K562 (cell line): ENCODE measurements at regions not wholly inside any gene's neighbourhood (a gene's known extent, or its start where the extent isn't known, plus 50 kb on each side); places are given as distances from the start of the nearest gene placed in this dataset.
A peak's percentile ranks its signal among the peaks of the same experiment; 100 is the strongest.

Experiments used
- ATAC-seq: fragments of 200-7000 bp; cut with Tn5 transposase; 3 replicates; pipeline ENCODE4 v1.9.1; 2020; ENCODE audit warnings: moderate library complexity
- BruUV-seq: library from RNA; stranded (reverse); fragments of 400-500 nt; replicated peaks from 2 replicates; lab custom pipeline; 2021; lab: Mats Ljungman, UMichigan
- CTCF ChIA-PET: fragments of 300-600 bp; formaldehyde crosslinking; extraction: SDS; loops from one replicate; lab custom pipeline; 2021; ENCODE audit warnings: low intra/inter-chr PET ratio; lab: Yijun Ruan, JAX
- POLR2A ChIA-PET: fragments of 300-600, 350-650 bp; sonication (Branson Sonifier 250); formaldehyde crosslinking; extraction: SDS; loops from one replicate; lab custom pipeline; 2021; ENCODE audit warnings: antibody characterized with exemption, inconsistent platforms; lab: Yijun Ruan, JAX
- DNase-seq, 4 experiments: peaks; one replicate each; pipeline versions ENCODE4 v3.0.0 to v3.0.0-alpha.2; 2011 to 2018; ENCODE audit warnings: low spot score in 3 of 4, mixed read lengths in 3 of 4; ENCODE audit errors: extremely low read depth in 1 of 4
- FAIRE-seq: peaks from 2 replicates; lab custom pipeline; 2011; peaks lifted over from hg19 to GRCh38; lab: Jason Lieb, UNC
- H2AFZ ChIP-seq: 2 replicates; pipeline ENCODE4 v1.6.0; 2011; ENCODE audit warnings: low read depth, low read length, control low read depth, inconsistent platforms
- H3K27ac ChIP-seq: fragments of 200-600 bp; 3 replicates; pipeline ENCODE4 v1.8.0; 2011; ENCODE audit warnings: low read depth, mild to moderate bottlenecking, control low read depth, inconsistent platforms, low read length, moderate library complexity, mixed read lengths; ENCODE audit errors: extremely low read depth
- H3K27me3 ChIP-seq, 2 experiments: fragments of 300-600 bp in 1 of 2; 2 replicates in 1 of 2; 3 replicates in 1 of 2; pipeline versions ENCODE4 v1.6.0 to v1.8.0; 2011; ENCODE audit warnings: inconsistent platforms in 2 of 2, low read length in 2 of 2, mild to moderate bottlenecking in 1 of 2, mixed read lengths in 1 of 2, moderate library complexity in 1 of 2; ENCODE audit not compliant: control insufficient read depth in 2 of 2, insufficient read depth in 2 of 2
- H3K36me3 ChIP-seq: fragments of 300-600 bp; 3 replicates; pipeline ENCODE4 v1.8.0; 2011; ENCODE audit warnings: mild to moderate bottlenecking, low read length, inconsistent platforms; ENCODE audit not compliant: control insufficient read depth, insufficient read depth
- H3K4me1 ChIP-seq, 2 experiments: fragments of 200-600 bp in 1 of 2; replicated peaks in 1 of 2; 2 replicates in 1 of 2; 3 replicates in 1 of 2; pipeline versions ENCODE4 v1.5.1 to v1.8.0; 2011; ENCODE audit warnings: inconsistent platforms in 2 of 2, low read length in 2 of 2, mild to moderate bottlenecking in 1 of 2, mixed read lengths in 1 of 2, moderate library complexity in 1 of 2; ENCODE audit not compliant: control insufficient read depth in 2 of 2, insufficient read depth in 2 of 2
- H3K4me2 ChIP-seq: 2 replicates; pipeline ENCODE4 v1.6.1; 2011; ENCODE audit warnings: low read length, control low read depth, inconsistent platforms, mixed read lengths; ENCODE audit not compliant: insufficient read depth
- H3K4me3 ChIP-seq: fragments of 200-600 bp; sonication (generic), shearing (Covaris generic); 2 replicates; pipeline ENCODE4 v1.5.1; 2016; ENCODE audit warnings: control low read depth, inconsistent platforms
- H3K79me2 ChIP-seq: fragments of 200-600 bp; 3 replicates; pipeline ENCODE4 v1.8.0; 2011; ENCODE audit warnings: low read length, inconsistent platforms; ENCODE audit not compliant: control insufficient read depth, insufficient read depth
- H3K9ac ChIP-seq, 2 experiments: 2 replicates each; pipeline versions ENCODE4 v1.6.0 to v1.6.1; 2011; ENCODE audit warnings: low read depth in 2 of 2, low read length in 2 of 2, control low read depth in 1 of 2, inconsistent platforms in 1 of 2, mild to moderate bottlenecking in 1 of 2, mixed read lengths in 1 of 2; ENCODE audit not compliant: insufficient read depth in 1 of 2
- H3K9me1 ChIP-seq: one replicate; pipeline ENCODE4 v1.6.0; 2011; ENCODE audit warnings: inconsistent platforms, mild to moderate bottlenecking, low read length, moderate library complexity; ENCODE audit not compliant: control insufficient read depth, insufficient read depth
- H3K9me3 ChIP-seq: replicated peaks from 2 replicates; pipeline ENCODE4 v1.5.1; 2011; ENCODE audit warnings: low read depth, low read length, inconsistent platforms; ENCODE audit not compliant: control insufficient read depth, insufficient read depth
- H4K20me1 ChIP-seq: replicated peaks from 2 replicates; pipeline ENCODE4 v1.6.1; 2011; ENCODE audit warnings: low read length, inconsistent platforms, mixed read lengths; ENCODE audit not compliant: control insufficient read depth, insufficient read depth
- ATF3 ChIP-seq, 2 experiments: fragments of 450-650 bp in 1 of 2; sonication (generic) in 1 of 2; formaldehyde crosslinking in 1 of 2; IDR thresholded peaks in 1 of 2; conservative IDR thresholded peaks in 1 of 2; 2 replicates each; pipeline versions ENCODE4 v1.6.1 to v1.8.1; 2016 to 2023; ENCODE audit warnings: mild to moderate bottlenecking in 2 of 2, moderate library complexity in 2 of 2, inconsistent platforms in 1 of 2, missing genetic modification reagents in 1 of 2
- CBFA2T2 ChIP-seq: fragments of 450-650 bp; conservative IDR thresholded peaks from 2 replicates; pipeline ENCODE4 v1.6.1; 2017; ENCODE audit warnings: mild to moderate bottlenecking
- CEBPG ChIP-seq, 3 experiments: fragments of 200-800 bp in 1 of 3; sonication (Bioruptor generic) in 1 of 3; sonication (generic) in 1 of 3; formaldehyde crosslinking in 1 of 3; IDR thresholded peaks in 2 of 3; conservative IDR thresholded peaks in 1 of 3; 2 replicates each; pipeline versions ENCODE4 v1.6.1 to v1.8.0; 2016 to 2022; ENCODE audit warnings: missing compliant biosample characterization in 2 of 3, missing genetic modification characterization in 2 of 3, mild to moderate bottlenecking in 1 of 3, missing genetic modification reagents in 1 of 3
- DACH1 ChIP-seq: fragments of 450-650 bp; IDR thresholded peaks from 2 replicates; pipeline ENCODE4 v1.6.1; 2018; ENCODE audit not compliant: partially characterized antibody
- ELK1 ChIP-seq: sonication (generic); formaldehyde crosslinking; IDR thresholded peaks from 2 replicates; pipeline ENCODE4 v1.8.1; 2022; ENCODE audit warnings: missing genetic modification reagents
- ESRRA ChIP-seq: fragments of 450-650 bp; IDR thresholded peaks from 2 replicates; pipeline ENCODE4 v1.6.1; 2014; ENCODE audit warnings: low read depth, mild to moderate bottlenecking, moderate library complexity, borderline replicate concordance
- L3MBTL2 ChIP-seq: fragments of 450-650 bp; IDR thresholded peaks from 2 replicates; pipeline ENCODE4 v1.6.1; 2016; ENCODE audit warnings: mild to moderate bottlenecking, moderate library complexity
- ZMIZ1 ChIP-seq, 2 experiments: fragments of 150-350 bp in 1 of 2; IDR thresholded peaks; 2 replicates each; pipeline ENCODE4 v1.6.1; 2012 to 2016; ENCODE audit warnings: low read depth in 2 of 2, low read length in 2 of 2, mild to moderate bottlenecking in 1 of 2, moderate library complexity in 1 of 2
- WGBS: fragments of 100-300 bp; shearing (Covaris generic); methylation state at CpG from one replicate; pipeline ENCODE4 v1.1.6; 2016; ENCODE audit warnings: low coverage, mixed read lengths; ENCODE audit not compliant: insufficient coverage; ENCODE audit errors: missing lambda C conversion rate; 5-methylcytosine and 5-hydroxymethylcytosine counted together
- in situ Hi-C: fragments of 300-500 bp; cut with MboI; formaldehyde crosslinking; loops from 4 replicates; pipeline ENCODE4 v1.15.0; 2018; ENCODE audit warnings: inconsistent platforms, mixed read lengths
- intact Hi-C: fragments of 100-400 bp; cut with micrococcal nuclease; formaldehyde crosslinking; loops from 2 replicates; pipeline ENCODE4 v1.14.2; 2022
- TF ChIP-seq, protein P1 (sequence below): sonication (generic); formaldehyde crosslinking; IDR thresholded peaks from 2 replicates; pipeline ENCODE4 v1.8.0; 2022; ENCODE audit warnings: missing genetic modification reagents, mild to moderate bottlenecking, moderate library complexity, borderline replicate concordance

- no peak overlapping the region for H3K9ac ChIP-seq
- no peaks in the 10 kb centered on the region for H3K9me1 ChIP-seq
- no peaks in the 10 kb centered on the region for H4K20me1 ChIP-seq
- ChIA-PET CTCF (no interaction called here), POLR2A (no interaction called here)
- no peak overlapping the region for H3K27ac ChIP-seq
- no peak overlapping the region for H3K4me3 ChIP-seq
- no peaks in the 10 kb centered on the region for H3K9me3 ChIP-seq
- in situ Hi-C loops = no loop called here
- peak; percentile 71; the same call in 1 of the 2 replicates for TF ChIP-seq ATF3 (IDR thresholded peaks at IDR 0.05)
- no peak for TF ChIP-seq ATF3 (CRISPR knock-in tag; conservative IDR thresholded peaks at IDR 0.05)
- no peak for TF ChIP-seq ZMIZ1 (IDR thresholded peaks at IDR 0.05; ENCODE audit: low read depth in 2 of 2, low read length in 2 of 2)
- TF ChIP-seq DACH1 = no peak
- 0 out of 2 replicates have a peak, but pooled peaks have one; percentile 18 for TF ChIP-seq CBFA2T2
- TF ChIP-seq L3MBTL2 = 0 out of 2 replicates have a peak, but pooled peaks have one; percentile 21
- no peak for TF ChIP-seq ESRRA
- TF ChIP-seq, protein P1, sequence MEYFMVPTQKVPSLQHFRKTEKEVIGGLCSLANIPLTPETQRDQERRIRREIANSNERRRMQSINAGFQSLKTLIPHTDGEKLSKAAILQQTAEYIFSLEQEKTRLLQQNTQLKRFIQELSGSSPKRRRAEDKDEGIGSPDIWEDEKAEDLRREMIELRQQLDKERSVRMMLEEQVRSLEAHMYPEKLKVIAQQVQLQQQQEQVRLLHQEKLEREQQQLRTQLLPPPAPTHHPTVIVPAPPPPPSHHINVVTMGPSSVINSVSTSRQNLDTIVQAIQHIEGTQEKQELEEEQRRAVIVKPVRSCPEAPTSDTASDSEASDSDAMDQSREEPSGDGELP = 0 out of 2 replicates have a peak, but pooled peaks have one; percentile 20
- TF ChIP-seq CEBPG (CRISPR knock-in tag; IDR thresholded peaks at IDR 0.05) = peak; percentile 38; the same call in 1 of the 2 replicates
- TF ChIP-seq CEBPG (tag; conservative IDR thresholded peaks at IDR 0.05 in 1 of 2, IDR thresholded peaks at IDR 0.05 in 1 of 2) = no peak
- TF ChIP-seq ELK1 (CRISPR knock-in tag) = no peak
- H3K27me3 ChIP-seq = peaks cover 0 to 24% of the 10 kb centered on the region in 2 experiments; a peak in 4 of 5 replicates
- intact Hi-C loops = no loop called here
- FAIRE-seq (no peak), ATAC-seq (peak; percentile 40; the same call in 1 of the 3 replicates), DNase-seq (peak in 1 of 4 experiments; percentile 4)
- H3K4me1 ChIP-seq = no peaks in the 10 kb centered on the region
- no peaks in the 10 kb centered on the region for H3K36me3 ChIP-seq
- H2AFZ ChIP-seq = no peak overlapping the region
- no TSS peak for BruUV-seq
- 0% methylated on average over 8 of the region's 18 CpGs for WGBS
- H3K79me2 ChIP-seq = no peaks in the 10 kb centered on the region
- no peak overlapping the region for H3K4me2 ChIP-seq
These were observed 112.1 kb upstream of the SOX1 start for GRCh38 chr13:111954661-111955411.
